ENCODE measurements at regions not wholly inside any gene's neighbourhood (a gene's known extent, or its start where the extent isn't known, plus 50 kb on each side); places are given as distances from the start of the nearest gene placed in this dataset.

DNA sequence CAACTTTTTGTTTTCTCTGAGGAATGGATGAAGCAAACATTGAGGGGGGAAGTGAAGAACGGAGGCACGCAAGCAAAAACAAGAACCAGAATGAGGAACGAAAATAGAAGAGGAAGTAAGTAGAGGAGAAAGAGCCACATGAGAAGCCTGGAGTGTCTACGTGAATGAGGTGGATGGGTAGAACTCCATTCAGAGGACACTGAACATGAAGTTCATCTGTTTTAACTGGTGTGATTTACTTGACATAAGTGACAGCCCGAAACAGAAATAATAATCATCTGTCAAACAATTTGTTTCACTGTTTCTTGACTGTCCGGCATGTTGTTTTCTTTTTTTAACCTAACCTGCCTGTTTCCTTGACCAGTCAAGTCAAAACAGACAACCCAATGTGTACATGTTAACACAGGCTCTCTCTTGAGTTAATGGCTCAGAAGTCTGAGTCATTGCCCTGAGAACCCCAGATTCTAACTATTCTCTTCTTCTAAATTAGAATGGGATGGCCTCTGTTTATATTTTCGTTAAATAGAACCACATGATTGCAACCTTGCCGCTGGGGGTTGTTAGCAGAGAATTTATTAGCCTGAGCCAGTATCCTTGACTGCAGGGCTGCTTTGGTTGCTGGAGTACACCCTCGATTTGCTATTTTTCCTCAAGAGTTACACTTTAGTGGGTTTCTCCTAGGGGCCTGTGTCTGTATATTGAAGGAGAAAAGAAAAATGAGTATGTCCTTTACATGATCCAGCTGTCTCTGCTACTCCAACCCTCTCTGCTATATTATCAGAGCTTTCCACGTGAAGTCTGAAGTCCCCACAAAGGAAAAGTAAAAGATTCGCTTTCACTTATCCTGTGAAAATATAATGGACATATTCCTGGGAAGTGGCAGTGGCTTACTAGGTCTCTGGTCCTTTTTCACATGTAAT lies 151.7 kb downstream of the ZC3H11B start:
- H3K4me3 Mint-ChIP-seq: no peak overlapping the region
- peaks cover 26% of the 10 kb centered on the region for H3K4me1 Mint-ChIP-seq
- H3K27me3 Mint-ChIP-seq (ENCODE audit: low read depth, poor library complexity): no peaks in the 10 kb centered on the region
- TF ChIP-seq, protein P1, sequence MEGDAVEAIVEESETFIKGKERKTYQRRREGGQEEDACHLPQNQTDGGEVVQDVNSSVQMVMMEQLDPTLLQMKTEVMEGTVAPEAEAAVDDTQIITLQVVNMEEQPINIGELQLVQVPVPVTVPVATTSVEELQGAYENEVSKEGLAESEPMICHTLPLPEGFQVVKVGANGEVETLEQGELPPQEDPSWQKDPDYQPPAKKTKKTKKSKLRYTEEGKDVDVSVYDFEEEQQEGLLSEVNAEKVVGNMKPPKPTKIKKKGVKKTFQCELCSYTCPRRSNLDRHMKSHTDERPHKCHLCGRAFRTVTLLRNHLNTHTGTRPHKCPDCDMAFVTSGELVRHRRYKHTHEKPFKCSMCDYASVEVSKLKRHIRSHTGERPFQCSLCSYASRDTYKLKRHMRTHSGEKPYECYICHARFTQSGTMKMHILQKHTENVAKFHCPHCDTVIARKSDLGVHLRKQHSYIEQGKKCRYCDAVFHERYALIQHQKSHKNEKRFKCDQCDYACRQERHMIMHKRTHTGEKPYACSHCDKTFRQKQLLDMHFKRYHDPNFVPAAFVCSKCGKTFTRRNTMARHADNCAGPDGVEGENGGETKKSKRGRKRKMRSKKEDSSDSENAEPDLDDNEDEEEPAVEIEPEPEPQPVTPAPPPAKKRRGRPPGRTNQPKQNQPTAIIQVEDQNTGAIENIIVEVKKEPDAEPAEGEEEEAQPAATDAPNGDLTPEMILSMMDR (IDR thresholded peaks at IDR 0.05): no peak
- H3K27ac Mint-ChIP-seq: peak overlapping the region; percentile 23
- DNase-seq: no peak
- H3K9me3 Mint-ChIP-seq: no peaks in the 10 kb centered on the region
- H3K36me3 Mint-ChIP-seq (ENCODE audit: low read depth): no peaks in the 10 kb centered on the region

GRCh38 chr1:219460081-219460895 lies 152.6 kb downstream of the ZC3H11B start:
- peak overlapping the region; percentile 23 for H3K27ac Mint-ChIP-seq
- no peak overlapping the region for H3K4me3 Mint-ChIP-seq
- H3K27me3 Mint-ChIP-seq (ENCODE audit: low read depth, poor library complexity): no peaks in the 10 kb centered on the region
- no peak for DNase-seq
- H3K4me1 Mint-ChIP-seq: peaks cover 26% of the 10 kb centered on the region
- H3K36me3 Mint-ChIP-seq (ENCODE audit: low read depth): no peaks in the 10 kb centered on the region
- H3K9me3 Mint-ChIP-seq: no peaks in the 10 kb centered on the region
- TF ChIP-seq, protein P1 (IDR thresholded peaks at IDR 0.05): no peak

DNA sequence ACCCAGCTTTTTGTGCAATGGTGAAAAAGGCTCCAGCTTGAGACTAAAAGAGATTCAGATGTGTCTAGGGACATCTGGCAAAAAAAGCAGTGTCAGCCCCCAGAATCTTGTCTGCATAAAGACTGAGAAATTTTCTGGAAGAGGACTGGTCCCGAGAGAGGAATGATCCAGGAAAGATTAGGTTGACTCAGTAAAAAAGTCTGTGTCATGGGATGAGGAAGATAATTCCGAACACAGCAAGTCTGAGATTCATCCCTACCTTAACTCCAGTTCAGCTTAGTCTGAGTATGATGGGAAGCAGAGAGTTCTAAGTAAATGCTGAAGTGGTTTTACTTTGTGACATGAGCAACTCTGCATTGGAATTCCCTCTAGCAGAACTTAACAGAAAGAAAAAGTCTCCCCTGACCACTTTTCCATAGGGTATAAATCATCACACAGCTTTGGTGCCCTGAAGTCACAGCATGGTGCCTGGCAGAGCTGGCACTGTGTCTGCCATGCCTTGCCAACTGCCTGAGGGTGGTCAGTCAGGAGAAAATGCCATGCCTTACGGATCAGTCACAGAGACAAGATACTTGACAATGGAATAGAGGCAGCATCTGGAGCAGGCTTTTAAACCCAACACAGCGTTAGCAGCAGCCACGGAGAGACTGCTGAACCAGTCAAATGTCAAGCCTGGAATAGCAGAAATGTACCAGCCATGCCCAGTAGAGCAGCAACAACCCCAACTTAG lies 153.4 kb downstream of the ZC3H11B start:
- TF ChIP-seq, protein P1 (IDR thresholded peaks at IDR 0.05): no peak
- Mint-ChIP-seq H3K27ac (peak overlapping the region; percentile 78), H3K4me1 (peaks cover 26% of the 10 kb centered on the region), H3K36me3 (ENCODE audit: low read depth) (no peaks in the 10 kb centered on the region), H3K27me3 (ENCODE audit: low read depth, poor library complexity) (no peaks in the 10 kb centered on the region), H3K4me3 (no peak overlapping the region), H3K9me3 (peaks cover 2% of the 10 kb centered on the region)
- DNase-seq: no peak

GRCh38 chr1:219446288-219446687 lies 166.6 kb downstream of the ZC3H11B start:
- Mint-ChIP-seq H3K9me3 (no peaks in the 10 kb centered on the region), H3K27ac (peak overlapping the region; percentile 22)

DNA sequence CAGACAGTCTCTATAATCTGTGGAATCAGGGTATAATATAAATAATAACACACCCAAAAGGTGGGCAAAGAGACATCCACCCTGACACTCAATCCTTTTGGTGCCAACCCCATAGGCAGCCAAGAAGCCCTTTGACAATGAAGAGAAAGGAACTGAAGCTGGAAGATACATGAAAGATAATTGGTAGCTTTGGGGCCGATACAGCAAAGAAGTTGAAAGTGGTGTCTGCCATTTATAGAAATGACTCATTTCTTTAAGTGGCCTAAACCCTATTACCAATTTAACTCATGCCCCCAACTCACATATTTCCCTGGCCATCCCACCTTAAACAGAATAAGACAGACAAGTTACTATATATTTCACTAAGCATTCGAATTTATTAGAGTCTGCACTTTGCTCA lies 167.0 kb downstream of the ZC3H11B start:
- TF ChIP-seq, protein P1 (IDR thresholded peaks at IDR 0.05): no peak
- no peaks in the 10 kb centered on the region for H3K27me3 Mint-ChIP-seq (ENCODE audit: low read depth, poor library complexity)
- H3K4me3 Mint-ChIP-seq: no peak overlapping the region
- no peak overlapping the region for H3K27ac Mint-ChIP-seq
- DNase-seq: no peak
- H3K36me3 Mint-ChIP-seq (ENCODE audit: low read depth): no peaks in the 10 kb centered on the region
- no peaks in the 10 kb centered on the region for H3K9me3 Mint-ChIP-seq
- H3K4me1 Mint-ChIP-seq: peaks cover 16% of the 10 kb centered on the region

More at GRCh38 chr1:219446288-219446687, 166.6 kb downstream of the ZC3H11B start:
- no peaks in the 10 kb centered on the region for H3K36me3 Mint-ChIP-seq (ENCODE audit: low read depth)
- H3K4me3 Mint-ChIP-seq: no peak overlapping the region
- no peaks in the 10 kb centered on the region for H3K27me3 Mint-ChIP-seq (ENCODE audit: low read depth, poor library complexity)
- TF ChIP-seq, protein P1 (IDR thresholded peaks at IDR 0.05): no peak
- no peak for DNase-seq
- peaks cover 16% of the 10 kb centered on the region for H3K4me1 Mint-ChIP-seq
